HUDEP-2 (cell line): ENCODE measurements at regions not wholly inside any gene's neighbourhood (a gene's known extent, or its start where the extent isn't known, plus 50 kb on each side); places are given as distances from the start of the nearest gene placed in this dataset.
"Not testable (repeated sequence)": the region's sequence is repeated elsewhere in the genome, so short reads cannot be mapped to it uniquely, and the experiment has no call there.

ENCODE experiments used
- DNase-seq, 76 experiments: peaks; one replicate each; lab custom pipeline; 2025; ENCODE audit not compliant: unreplicated experiment in 76 of 76; lab: John Stamatoyannopoulos, UW

GRCh38 chr5:97476852-97477534, 293.9 kb upstream of the RIOK2 start:
- no peak for DNase-seq

DNA sequence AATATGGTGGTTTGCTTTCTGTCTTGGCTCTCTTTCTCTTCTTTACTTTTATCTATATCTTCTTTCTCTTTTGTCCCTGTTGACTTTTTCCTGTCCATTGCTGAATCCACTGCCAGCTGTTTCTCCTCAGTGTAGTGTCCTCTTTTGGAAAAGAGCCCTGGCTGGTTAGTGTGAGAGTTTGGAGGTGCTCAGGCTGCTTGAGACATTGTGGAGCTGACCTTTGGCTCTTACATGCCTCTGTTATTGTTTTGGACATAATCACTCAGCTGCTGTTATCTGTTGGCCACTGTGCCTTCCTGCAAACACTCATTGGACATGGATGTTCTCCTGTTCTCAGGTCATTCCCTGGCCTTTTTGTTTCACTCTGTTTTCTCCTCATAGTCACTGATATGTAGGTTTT, 295.4 kb upstream of the RIOK2 start:
- DNase-seq: peak in 1 of 76 experiments; percentile 20

DNA sequence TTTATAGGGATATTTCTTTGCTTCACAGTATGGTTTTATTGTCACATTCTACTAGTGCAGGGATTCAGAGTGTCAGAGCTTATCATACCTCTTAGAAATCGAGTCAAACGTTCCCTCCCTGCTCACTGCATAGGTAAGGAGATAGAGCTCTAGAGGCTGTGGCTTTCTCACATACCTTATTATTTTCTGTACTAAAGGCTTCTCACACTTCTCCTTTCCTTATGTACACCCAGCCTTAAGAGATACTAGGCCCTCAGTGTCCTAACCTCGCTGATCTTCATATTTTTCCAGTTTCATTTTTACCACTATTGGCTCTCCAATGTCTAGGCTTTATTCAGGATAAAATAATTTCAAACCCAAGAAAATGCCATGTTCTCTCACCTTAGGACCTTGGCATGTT, 297.3 kb upstream of the RIOK2 start:
- no peak for DNase-seq

DNA sequence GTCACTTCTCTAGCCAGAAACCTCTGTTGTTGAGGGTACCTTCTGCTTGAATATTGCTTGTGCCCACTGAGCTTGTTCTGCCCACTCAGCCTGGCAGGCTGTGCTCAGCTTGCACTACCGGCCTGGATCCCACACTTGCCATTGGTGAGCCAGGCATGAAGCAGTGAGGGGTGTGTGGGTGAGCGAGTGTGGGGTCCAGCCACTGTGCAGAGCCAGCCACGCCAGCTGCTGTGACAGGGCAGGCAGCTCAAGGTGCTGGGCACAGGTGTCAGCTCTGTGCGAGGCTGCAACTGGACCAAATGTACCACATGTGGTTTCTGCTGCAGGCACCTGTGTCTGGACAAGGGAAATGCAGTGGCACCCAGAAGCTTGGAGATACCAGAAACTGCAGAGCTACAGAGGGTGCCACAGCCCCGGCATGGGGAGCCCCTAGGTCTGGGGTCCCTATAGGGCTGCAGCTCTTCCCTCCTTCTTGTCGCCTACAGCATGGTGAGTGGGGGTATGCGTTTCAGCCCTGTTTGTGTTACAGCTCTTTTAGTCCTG, 305.1 kb upstream of the RIOK2 start:
- DNase-seq: no peak

- DNase-seq: no peak
Measured at GRCh38 chr5:97489010-97489840, 306.2 kb upstream of the RIOK2 start.

- no peak for DNase-seq
Measured at GRCh38 chr5:97494465-97494864, 311.4 kb upstream of the RIOK2 start.

DNA sequence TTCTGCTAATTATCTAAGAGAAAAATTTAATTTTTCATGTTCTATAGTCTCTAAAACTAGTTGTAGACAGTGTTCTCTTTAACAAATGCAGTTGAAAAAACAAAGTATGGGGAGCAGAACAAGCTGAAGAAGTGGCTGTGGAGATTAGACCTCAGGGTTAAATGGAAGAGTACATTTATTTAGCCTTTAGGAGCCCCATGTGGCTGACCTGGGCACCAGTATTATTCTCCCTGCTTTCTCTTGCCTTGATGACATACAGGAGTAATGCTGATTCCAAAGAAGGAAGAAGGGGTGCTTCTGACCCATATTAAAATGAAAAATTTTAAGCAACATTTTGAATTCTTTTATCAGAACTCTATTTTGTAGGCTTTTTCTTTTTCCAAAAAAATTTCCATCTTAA, 312.3 kb upstream of the RIOK2 start:
- no peak for DNase-seq

GRCh38 chr5:97496037-97496436, 313.0 kb upstream of the RIOK2 start:
- no peak for DNase-seq

GRCh38 chr5:97498657-97499056, 315.6 kb upstream of the RIOK2 start:
- DNase-seq: no peak

DNA sequence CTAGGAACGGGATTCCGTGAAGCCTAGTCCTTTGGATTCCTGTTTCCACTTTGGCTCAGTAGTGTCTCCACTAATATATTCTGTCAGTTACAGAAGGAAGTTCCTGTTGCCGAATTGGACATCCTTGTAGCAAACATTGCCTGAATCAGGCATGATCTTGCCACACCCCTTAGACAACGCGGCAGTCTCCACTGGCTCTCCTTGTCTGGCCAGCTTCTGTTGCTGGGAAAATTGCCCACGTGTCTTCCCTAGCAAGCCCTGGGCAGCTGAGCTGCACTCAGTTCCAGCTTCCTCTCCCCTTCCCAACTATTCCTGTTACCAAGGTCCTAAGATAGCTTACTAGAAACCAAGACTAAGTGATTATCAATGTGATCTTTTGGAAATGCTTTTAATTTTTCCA, 316.6 kb upstream of the RIOK2 start:
- no peak for DNase-seq

- DNase-seq: no peak
Measured at GRCh38 chr5:97501286-97501964, 318.4 kb upstream of the RIOK2 start.

- no peak for DNase-seq
Measured at GRCh38 chr5:97501965-97502305, 318.9 kb upstream of the RIOK2 start.

- no peak for DNase-seq
Measured at GRCh38 chr5:97508864-97509263, 325.8 kb upstream of the RIOK2 start.

- DNase-seq: not testable (repeated sequence)
Measured at GRCh38 chr5:97519565-97519964, 336.5 kb upstream of the RIOK2 start.

DNA sequence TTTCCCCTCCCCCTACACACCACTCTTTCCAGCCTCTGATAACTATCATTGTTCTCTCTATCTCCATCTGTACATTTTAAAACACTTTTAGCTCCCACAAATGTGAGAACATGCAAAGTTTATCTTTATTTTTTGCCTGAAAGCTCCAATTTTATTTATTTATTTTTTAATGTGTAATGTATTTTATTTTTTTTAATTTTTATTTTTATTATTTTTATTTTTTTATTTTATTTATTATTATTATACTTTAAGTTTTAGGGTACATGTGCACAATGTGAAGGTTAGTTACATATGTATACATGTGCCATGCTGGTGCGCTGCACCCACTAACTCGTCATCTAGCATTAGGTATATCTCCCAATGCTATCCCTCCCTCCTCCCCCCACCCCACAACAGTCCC, 340.3 kb upstream of the RIOK2 start:
- not testable (repeated sequence) for DNase-seq

- DNase-seq: no peak
Measured at GRCh38 chr5:97525780-97526179, 342.7 kb upstream of the RIOK2 start.

DNA sequence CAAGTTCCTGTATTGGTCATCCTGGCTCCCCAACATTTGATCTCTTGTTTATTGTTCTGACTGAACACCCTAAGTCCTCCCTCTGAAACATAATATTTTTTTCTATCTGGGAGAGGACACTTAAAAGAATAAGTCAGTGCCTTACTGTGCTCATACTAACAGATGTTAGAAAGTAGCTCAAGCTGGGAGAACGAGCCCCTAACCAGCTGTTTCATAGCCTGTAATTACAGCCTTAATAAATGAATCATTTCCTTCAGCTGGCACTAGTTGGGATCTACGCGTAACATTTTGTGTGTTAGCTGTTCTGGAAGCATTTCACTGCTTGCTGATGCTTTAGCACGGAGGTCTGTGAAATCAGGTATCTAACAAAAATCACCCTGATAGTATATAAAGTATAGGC, 345.9 kb upstream of the RIOK2 start:
- DNase-seq: no peak

DNA sequence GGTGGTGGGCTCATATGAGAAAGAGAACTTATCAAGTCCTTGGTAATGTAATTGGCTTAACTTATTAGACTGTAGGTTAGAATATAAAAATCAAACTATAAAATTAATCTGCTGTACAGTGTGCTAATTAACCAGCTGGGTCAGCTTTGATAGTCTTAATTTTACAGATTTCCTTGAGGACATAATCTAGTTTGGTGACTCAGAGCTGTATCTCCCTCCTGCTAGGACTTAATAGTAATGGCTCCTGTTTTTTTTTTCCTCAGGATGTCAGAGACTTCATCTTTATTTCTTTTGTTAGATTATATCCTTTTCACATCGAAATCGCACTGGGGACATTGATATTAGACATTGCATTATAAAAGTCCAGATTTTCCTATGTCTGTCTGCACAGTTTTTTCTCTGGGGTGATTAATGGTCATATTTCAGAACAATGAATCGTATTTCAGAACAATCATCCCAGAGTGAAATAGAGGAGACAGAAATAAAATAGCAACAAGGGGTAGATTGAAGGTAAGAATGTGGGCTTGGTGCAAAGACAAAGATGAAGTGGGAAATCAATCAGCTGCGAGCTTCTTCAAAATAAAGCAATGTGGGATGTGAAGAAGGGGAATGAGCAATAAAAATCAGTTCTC, 346.4 kb upstream of the RIOK2 start:
- no peak for DNase-seq

DNA sequence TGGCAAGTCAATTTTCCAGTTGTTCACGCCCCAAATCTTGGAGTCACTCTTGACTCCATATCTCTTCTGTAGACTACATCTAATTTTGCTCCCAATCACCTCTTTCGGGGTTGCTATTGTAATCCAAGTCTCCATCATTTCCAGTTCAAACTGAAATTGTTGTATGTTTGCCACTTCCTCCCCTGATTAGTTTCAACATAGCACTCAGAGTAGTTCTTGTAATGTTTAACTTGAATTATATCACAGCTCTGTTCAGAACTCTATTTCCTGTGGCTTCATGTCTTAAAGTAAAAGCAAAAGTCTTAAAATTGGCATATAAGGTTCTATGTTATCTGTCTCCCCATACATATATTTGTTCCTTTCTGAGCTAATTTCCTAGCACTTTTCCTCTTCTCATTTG, 348.5 kb upstream of the RIOK2 start:
- DNase-seq: no peak

DNA sequence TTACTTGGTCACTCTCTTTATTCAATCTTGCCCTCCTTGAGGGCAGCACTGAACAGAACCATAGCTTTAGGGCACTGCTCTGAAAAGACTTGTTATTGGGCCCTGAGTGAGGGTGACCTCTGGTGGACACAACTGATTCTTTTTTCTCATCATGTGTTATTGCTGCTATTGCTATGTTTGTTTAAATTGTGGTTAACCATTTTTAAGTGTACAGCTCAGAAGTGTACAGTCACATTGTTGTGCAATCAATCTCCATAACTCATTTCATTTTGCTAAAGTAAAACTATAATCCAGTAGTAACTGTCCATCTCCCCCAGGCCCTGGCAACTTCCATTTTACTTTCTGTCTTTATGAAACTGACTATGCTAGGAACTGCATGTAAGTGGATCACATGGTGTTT, 351.1 kb upstream of the RIOK2 start:
- peak in 44 of 76 experiments; percentile 1 to 66 (median 26) for DNase-seq

DNA sequence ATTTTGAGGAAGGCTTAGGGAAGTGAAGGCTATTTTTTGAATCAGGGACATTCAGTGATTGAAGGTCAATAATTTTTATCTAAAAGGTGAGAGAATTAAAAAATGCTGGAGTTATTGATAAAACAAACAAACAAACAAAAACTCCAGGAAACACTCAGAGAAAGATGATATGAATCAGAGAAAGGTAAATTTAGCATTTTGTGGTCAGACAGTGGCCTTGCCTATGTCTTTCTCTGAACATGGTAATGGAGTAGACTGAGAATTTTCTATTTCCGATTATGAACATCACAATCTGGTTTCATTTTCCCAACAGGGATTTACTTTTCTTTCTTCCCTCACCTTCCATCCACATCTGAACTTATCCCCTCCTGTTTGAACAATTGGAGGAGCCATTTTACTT, 353.6 kb upstream of the RIOK2 start:
- DNase-seq: no peak
